A673 (cell line): ENCODE measurements at regions not wholly inside any gene's neighbourhood (a gene's known extent, or its start where the extent isn't known, plus 50 kb on each side); places are given as distances from the start of the nearest gene placed in this dataset.

Experiments
- BruUV-seq: library from RNA; stranded (reverse); fragments of 400-500 nt; replicated peaks from 2 replicates; lab custom pipeline; 2021; lab: Mats Ljungman, UMichigan
- CTCF ChIA-PET: fragments of 300-600 bp; sonication (Branson Sonifier 250); formaldehyde crosslinking; loops from one replicate; lab custom pipeline; 2022; ENCODE audit warnings: antibody characterized with exemption; lab: Charles Lee
- POLR2A ChIA-PET: fragments of 300-600 bp; sonication (Branson Sonifier 250); formaldehyde crosslinking; loops from one replicate; lab custom pipeline; 2022; ENCODE audit warnings: antibody characterized with exemption; ENCODE audit not compliant: low non-redundant PET; lab: Charles Lee
- DNase-seq: peaks from one replicate; pipeline ENCODE4 v3.0.0-alpha.2; 2015; ENCODE audit warnings: low spot score
- H3K27ac ChIP-seq: fragments of 200-600 bp; sonication (generic); 2 replicates; pipeline ENCODE4 v1.5.1; 2016; ENCODE audit warnings: mixed run types, low read depth, mild to moderate bottlenecking, mixed read lengths, antibody characterized with exemption, low read length; ENCODE audit not compliant: poor library complexity, severe bottlenecking
- H3K27me3 ChIP-seq: fragments of 200-600 bp; sonication (generic); replicated peaks from 2 replicates; pipeline ENCODE4 v1.6.1; 2017; ENCODE audit warnings: mixed run types, low read depth, mild to moderate bottlenecking, mixed read lengths, antibody characterized with exemption, low read length; ENCODE audit not compliant: insufficient read depth, poor library complexity
- H3K36me3 ChIP-seq: fragments of 200-600 bp; sonication (generic); 2 replicates; pipeline ENCODE4 v1.6.1; 2016; ENCODE audit warnings: mixed run types, mild to moderate bottlenecking, mixed read lengths, antibody characterized with exemption, low read length; ENCODE audit not compliant: insufficient read depth, poor library complexity, severe bottlenecking
- H3K4me1 ChIP-seq: fragments of 200-600 bp; sonication (generic); 2 replicates; pipeline ENCODE4 v1.6.1; 2017; ENCODE audit warnings: mixed run types, mild to moderate bottlenecking, mixed read lengths, antibody characterized with exemption, low read length; ENCODE audit not compliant: insufficient read depth, poor library complexity, severe bottlenecking
- H3K4me3 ChIP-seq: fragments of 200-600 bp; sonication (generic); 2 replicates; pipeline ENCODE4 v1.5.1; 2016; ENCODE audit warnings: low read depth, mixed run types, mild to moderate bottlenecking, mixed read lengths, low read length; ENCODE audit not compliant: poor library complexity, severe bottlenecking
- H3K9me3 ChIP-seq: fragments of 200-600 bp; sonication (generic); 2 replicates; pipeline ENCODE4 v1.6.1; 2016; ENCODE audit warnings: mixed run types, low read depth, mild to moderate bottlenecking, mixed read lengths, antibody characterized with exemption, low read length; ENCODE audit not compliant: poor library complexity, severe bottlenecking
- EZH2 ChIP-seq: fragments of 200-600 bp; sonication (generic); IDR thresholded peaks from 2 replicates; pipeline ENCODE4 v1.6.1; 2017; ENCODE audit warnings: borderline replicate concordance, low read depth, mild to moderate bottlenecking, mixed read lengths, antibody characterized with exemption, low read length; ENCODE audit not compliant: poor library complexity, severe bottlenecking
- intact Hi-C: fragments of 100-400 bp; cut with micrococcal nuclease; formaldehyde crosslinking; loops from one replicate; pipeline ENCODE4 v1.10.0; 2022; ENCODE audit not compliant: unreplicated experiment
- TF ChIP-seq, protein P1 (sequence below): fragments of 300-800, 200-600 bp; sonication (generic); conservative IDR thresholded peaks from 2 replicates; pipeline ENCODE4 v1.5.1; 2017; ENCODE audit warnings: low read depth, mild to moderate bottlenecking, antibody characterized with exemption, low read length, moderate library complexity, mixed read lengths

- ChIA-PET POLR2A (no interaction called here), CTCF (no interaction called here)
- no peak for TF ChIP-seq EZH2
- TF ChIP-seq, protein P1, sequence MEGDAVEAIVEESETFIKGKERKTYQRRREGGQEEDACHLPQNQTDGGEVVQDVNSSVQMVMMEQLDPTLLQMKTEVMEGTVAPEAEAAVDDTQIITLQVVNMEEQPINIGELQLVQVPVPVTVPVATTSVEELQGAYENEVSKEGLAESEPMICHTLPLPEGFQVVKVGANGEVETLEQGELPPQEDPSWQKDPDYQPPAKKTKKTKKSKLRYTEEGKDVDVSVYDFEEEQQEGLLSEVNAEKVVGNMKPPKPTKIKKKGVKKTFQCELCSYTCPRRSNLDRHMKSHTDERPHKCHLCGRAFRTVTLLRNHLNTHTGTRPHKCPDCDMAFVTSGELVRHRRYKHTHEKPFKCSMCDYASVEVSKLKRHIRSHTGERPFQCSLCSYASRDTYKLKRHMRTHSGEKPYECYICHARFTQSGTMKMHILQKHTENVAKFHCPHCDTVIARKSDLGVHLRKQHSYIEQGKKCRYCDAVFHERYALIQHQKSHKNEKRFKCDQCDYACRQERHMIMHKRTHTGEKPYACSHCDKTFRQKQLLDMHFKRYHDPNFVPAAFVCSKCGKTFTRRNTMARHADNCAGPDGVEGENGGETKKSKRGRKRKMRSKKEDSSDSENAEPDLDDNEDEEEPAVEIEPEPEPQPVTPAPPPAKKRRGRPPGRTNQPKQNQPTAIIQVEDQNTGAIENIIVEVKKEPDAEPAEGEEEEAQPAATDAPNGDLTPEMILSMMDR: no peak
- H3K9me3 ChIP-seq: no peaks in the 10 kb centered on the region
- peaks cover 7% of the 10 kb centered on the region for H3K27me3 ChIP-seq
- intact Hi-C loops: no loop called here
- H3K4me1 ChIP-seq: no peaks in the 10 kb centered on the region
- H3K36me3 ChIP-seq: no peaks in the 10 kb centered on the region
- no peak overlapping the region for H3K4me3 ChIP-seq
- H3K27ac ChIP-seq: no peak overlapping the region
- no peak for DNase-seq
- no TSS peak for BruUV-seq
Measured at GRCh38 chr18:41647914-41648313, 307.1 kb upstream of the PIK3C3 start.

DNA sequence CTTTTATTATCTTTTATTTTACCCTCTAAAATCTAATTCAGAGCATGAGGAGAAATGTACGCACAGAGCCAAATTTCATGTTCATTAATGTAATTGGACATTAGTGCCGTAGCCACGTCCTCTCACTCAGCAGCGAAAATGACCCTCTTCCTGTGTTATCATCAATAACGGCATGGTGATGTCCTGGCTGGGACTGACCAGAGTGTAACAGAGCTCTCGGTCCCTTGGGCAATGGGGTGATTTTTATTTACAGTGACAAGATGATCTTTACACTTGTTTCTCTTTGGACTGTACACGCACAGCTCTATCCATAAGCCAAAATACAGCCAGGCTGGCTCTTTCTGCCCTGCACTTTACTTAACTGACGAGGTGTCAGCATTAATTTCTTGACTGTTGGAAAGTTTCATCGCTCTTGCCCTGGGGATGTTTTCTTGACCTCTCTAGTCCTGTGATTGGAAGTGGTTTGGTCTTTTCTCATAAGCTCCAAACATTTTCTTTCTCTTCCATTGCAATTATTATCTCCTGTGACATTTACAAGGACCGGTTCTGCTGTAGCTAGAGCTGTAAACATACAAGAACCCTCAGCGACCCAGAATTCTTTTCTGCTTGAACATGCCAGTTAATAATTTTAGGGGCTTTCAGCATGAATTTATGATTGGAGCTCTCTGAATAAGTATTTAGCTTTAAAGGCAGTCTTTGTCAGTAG is 308.0 kb upstream of the PIK3C3 start:
- Histone ChIP-seq H3K9me3 (no peaks in the 10 kb centered on the region), H3K27ac (no peak overlapping the region), H3K36me3 (no peaks in the 10 kb centered on the region), H3K4me1 (no peaks in the 10 kb centered on the region), H3K4me3 (no peak overlapping the region), H3K27me3 (peaks cover 7% of the 10 kb centered on the region)
- intact Hi-C loops: no loop called here
- DNase-seq: no peak
- TF ChIP-seq, protein P1: no peak
- TF ChIP-seq EZH2: no peak
- ChIA-PET CTCF (no interaction called here), POLR2A (no interaction called here)
- no TSS peak for BruUV-seq

- Histone ChIP-seq H3K36me3 (no peaks in the 10 kb centered on the region), H3K9me3 (no peaks in the 10 kb centered on the region), H3K27ac (no peak overlapping the region), H3K4me1 (no peaks in the 10 kb centered on the region), H3K4me3 (no peak overlapping the region), H3K27me3 (peaks cover 7% of the 10 kb centered on the region)
- no peak for DNase-seq
- no peak for TF ChIP-seq EZH2
- TF ChIP-seq, protein P1: no peak
- intact Hi-C loops: no loop called here
- no TSS peak for BruUV-seq
- CTCF ChIA-PET: no interaction called here
- POLR2A ChIA-PET: no interaction called here
Measured at GRCh38 chr18:41645589-41646360, 309.3 kb upstream of the PIK3C3 start.
